ENCODE measurements at regions not wholly inside any gene's neighbourhood (a gene's known extent, or its start where the extent isn't known, plus 50 kb on each side); places are given as distances from the start of the nearest gene placed in this dataset.

DNA sequence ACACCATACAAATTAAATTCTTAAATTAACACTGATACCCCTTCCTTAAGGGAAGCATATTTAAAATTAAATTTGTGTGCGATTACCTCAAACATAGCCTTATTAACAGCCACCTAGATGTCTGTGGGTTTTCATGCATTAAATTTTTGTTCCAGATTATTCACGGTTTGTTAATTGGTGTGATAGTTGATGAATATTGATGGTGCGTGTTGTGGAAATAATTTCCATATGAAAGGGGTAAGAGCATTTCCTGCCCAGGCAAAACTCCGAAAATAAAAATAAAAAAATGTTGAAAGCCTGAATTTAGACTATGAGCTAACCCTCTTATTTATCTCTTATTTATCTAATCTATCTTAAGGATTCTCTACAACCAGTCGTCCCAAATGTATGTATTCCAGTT, 679.3 kb upstream of the CELF2 start:
- TF ChIP-seq, protein P1, sequence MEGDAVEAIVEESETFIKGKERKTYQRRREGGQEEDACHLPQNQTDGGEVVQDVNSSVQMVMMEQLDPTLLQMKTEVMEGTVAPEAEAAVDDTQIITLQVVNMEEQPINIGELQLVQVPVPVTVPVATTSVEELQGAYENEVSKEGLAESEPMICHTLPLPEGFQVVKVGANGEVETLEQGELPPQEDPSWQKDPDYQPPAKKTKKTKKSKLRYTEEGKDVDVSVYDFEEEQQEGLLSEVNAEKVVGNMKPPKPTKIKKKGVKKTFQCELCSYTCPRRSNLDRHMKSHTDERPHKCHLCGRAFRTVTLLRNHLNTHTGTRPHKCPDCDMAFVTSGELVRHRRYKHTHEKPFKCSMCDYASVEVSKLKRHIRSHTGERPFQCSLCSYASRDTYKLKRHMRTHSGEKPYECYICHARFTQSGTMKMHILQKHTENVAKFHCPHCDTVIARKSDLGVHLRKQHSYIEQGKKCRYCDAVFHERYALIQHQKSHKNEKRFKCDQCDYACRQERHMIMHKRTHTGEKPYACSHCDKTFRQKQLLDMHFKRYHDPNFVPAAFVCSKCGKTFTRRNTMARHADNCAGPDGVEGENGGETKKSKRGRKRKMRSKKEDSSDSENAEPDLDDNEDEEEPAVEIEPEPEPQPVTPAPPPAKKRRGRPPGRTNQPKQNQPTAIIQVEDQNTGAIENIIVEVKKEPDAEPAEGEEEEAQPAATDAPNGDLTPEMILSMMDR (IDR thresholded peaks at IDR 0.05; ENCODE audit: unreplicated experiment), result no peak
- H3K9me3 Mint-ChIP-seq (ENCODE audit: unreplicated experiment), result no peaks in the 10 kb centered on the region
- H3K4me3 Mint-ChIP-seq (ENCODE audit: unreplicated experiment), result no peak overlapping the region
- H3K27me3 Mint-ChIP-seq (ENCODE audit: unreplicated experiment), result peaks cover 2% of the 10 kb centered on the region
- no peaks in the 10 kb centered on the region for H3K4me1 Mint-ChIP-seq (ENCODE audit: unreplicated experiment)
- H3K36me3 Mint-ChIP-seq (ENCODE audit: low read depth, unreplicated experiment), result no peaks in the 10 kb centered on the region
- DNase-seq (ENCODE audit: low spot score), result no peak
- no peak overlapping the region for H3K27ac Mint-ChIP-seq (ENCODE audit: unreplicated experiment)

DNA sequence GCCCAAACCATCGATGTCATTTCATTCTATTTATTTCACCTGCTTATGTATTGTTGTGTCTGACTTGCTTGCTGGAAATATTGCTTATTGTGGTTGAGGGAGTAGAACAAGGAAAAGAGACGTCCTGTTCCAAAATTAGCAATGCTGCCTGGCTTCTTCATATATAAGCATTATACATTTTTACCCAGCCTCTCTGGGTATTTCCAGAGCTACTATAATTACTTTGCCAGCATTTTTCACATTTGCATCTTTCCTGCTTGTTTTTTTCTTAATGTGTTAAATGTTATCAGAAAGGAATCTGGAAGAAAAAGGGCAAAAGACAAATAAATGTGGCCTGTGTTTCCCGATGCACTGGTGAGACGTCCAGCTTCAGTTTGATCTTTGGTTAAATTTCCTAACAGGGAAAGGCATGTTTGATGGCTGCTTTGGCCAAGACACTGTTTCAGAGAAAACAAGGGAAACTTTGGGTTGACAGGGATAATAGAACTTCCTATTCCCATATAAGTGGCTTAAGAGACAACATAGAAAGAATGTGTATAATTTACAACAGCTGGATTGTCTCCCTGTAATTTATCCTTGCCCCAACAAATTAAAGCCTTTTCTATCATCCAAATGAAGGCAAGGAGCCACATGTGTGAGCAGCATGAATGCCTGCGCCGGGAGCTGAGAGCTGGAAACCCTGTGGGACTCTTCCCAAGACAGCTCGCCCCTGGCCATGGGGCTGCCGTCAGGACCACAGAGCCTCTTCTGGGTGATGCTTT, 671.1 kb upstream of the CELF2 start:
- no peak overlapping the region for H3K4me3 Mint-ChIP-seq (ENCODE audit: unreplicated experiment)
- no peak overlapping the region for H3K27ac Mint-ChIP-seq (ENCODE audit: unreplicated experiment)
- H3K4me1 Mint-ChIP-seq (ENCODE audit: unreplicated experiment), result no peaks in the 10 kb centered on the region

DNA sequence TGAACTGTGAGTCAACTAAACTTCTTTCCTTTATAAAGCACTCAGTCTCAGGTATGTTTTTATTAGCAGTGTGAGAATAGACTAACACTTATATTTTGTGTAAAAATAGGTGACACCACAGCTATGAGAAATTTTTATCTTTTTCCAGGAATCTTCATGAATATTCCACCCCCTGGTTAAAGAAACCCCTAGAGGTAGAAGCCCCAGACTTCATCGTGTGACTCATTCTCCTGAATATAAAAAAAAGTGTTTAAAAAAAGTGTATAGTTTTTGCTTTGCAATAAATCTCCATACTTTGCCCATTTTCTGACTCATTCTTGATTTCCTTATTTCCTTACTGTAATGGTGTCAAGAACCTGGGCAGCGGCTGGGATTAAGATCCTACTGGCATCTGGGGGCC, 667.6 kb upstream of the CELF2 start:
- Mint-ChIP-seq H3K27me3 (ENCODE audit: unreplicated experiment) (no peaks in the 10 kb centered on the region), H3K27ac (ENCODE audit: unreplicated experiment) (no peak overlapping the region), H3K36me3 (ENCODE audit: low read depth, unreplicated experiment) (no peaks in the 10 kb centered on the region), H3K9me3 (ENCODE audit: unreplicated experiment) (no peaks in the 10 kb centered on the region), H3K4me1 (ENCODE audit: unreplicated experiment) (no peaks in the 10 kb centered on the region), H3K4me3 (ENCODE audit: unreplicated experiment) (no peak overlapping the region)
- no peak for DNase-seq (ENCODE audit: low spot score)
- TF ChIP-seq, protein P1 (IDR thresholded peaks at IDR 0.05; ENCODE audit: unreplicated experiment), result no peak

More for the DNA sequence above, 671.1 kb upstream of the CELF2 start:
- H3K36me3 Mint-ChIP-seq (ENCODE audit: low read depth, unreplicated experiment), result no peaks in the 10 kb centered on the region
- TF ChIP-seq, protein P1 (IDR thresholded peaks at IDR 0.05; ENCODE audit: unreplicated experiment), result no peak
- H3K27me3 Mint-ChIP-seq (ENCODE audit: unreplicated experiment), result no peaks in the 10 kb centered on the region
- H3K9me3 Mint-ChIP-seq (ENCODE audit: unreplicated experiment), result no peaks in the 10 kb centered on the region
- no peak for DNase-seq (ENCODE audit: low spot score)

DNA sequence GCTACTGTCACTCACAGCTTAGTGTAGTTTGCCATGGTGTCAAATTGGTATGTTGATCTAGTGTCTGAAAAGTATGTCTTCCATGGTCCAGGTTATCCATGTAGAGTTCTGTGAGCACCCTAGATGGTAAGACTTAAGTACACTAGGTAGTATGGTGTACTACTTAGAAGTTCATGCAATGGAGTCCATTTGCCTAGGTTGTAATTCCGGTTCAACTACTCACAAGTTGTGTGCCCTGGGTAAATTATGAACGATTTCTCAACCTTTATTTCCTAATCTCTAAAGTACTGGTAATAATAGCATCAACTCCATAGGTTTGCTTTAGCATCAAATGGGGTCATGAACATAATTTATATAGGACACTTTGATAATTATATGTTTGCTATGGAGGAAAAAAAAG, 666.2 kb upstream of the CELF2 start:
- no peak overlapping the region for H3K27ac Mint-ChIP-seq (ENCODE audit: unreplicated experiment)
- H3K9me3 Mint-ChIP-seq (ENCODE audit: unreplicated experiment), result no peaks in the 10 kb centered on the region

DNA sequence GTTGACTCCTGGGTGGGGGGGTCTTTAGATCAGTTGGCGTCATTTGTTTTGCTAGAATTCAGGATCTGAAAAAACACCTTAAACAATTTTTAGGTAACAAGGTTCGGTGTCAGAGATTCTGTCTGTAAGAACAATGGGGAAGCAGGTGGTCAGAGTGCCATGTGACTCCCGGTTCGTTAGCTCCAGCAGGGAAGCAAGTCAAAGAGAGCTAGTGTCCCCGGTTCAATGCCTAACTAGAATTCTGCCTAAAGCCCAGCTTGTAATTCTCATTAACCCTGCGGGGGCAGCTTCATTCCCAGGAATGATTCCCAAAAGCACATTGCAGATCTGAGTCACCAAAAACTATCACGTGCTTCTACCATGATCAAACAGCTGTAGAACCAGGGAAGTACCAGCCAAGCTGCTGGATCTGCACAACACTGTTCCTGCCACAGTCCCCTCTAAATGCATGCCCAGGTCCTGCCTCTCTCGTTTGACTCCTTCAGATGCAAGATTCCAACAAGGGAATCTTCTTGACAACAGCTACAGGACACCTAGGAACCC, 664.3 kb upstream of the CELF2 start:
- Mint-ChIP-seq H3K4me1 (ENCODE audit: unreplicated experiment) (no peaks in the 10 kb centered on the region), H3K9me3 (ENCODE audit: unreplicated experiment) (no peaks in the 10 kb centered on the region), H3K36me3 (ENCODE audit: low read depth, unreplicated experiment) (no peaks in the 10 kb centered on the region), H3K27ac (ENCODE audit: unreplicated experiment) (no peak overlapping the region), H3K4me3 (ENCODE audit: unreplicated experiment) (no peak overlapping the region), H3K27me3 (ENCODE audit: unreplicated experiment) (no peaks in the 10 kb centered on the region)
- TF ChIP-seq, protein P1 (IDR thresholded peaks at IDR 0.05; ENCODE audit: unreplicated experiment), result no peak
- no peak for DNase-seq (ENCODE audit: low spot score)

More for the DNA sequence above, 666.2 kb upstream of the CELF2 start:
- Mint-ChIP-seq H3K36me3 (ENCODE audit: low read depth, unreplicated experiment) (no peaks in the 10 kb centered on the region), H3K4me3 (ENCODE audit: unreplicated experiment) (no peak overlapping the region), H3K4me1 (ENCODE audit: unreplicated experiment) (no peaks in the 10 kb centered on the region), H3K27me3 (ENCODE audit: unreplicated experiment) (no peaks in the 10 kb centered on the region)
- DNase-seq (ENCODE audit: low spot score), result no peak
- TF ChIP-seq, protein P1 (IDR thresholded peaks at IDR 0.05; ENCODE audit: unreplicated experiment), result no peak
